SJSA1 (cell line): ENCODE measurements at regions not wholly inside any gene's neighbourhood (a gene's known extent, or its start where the extent isn't known, plus 50 kb on each side); places are given as distances from the start of the nearest gene placed in this dataset.
"Not testable (repeated sequence)": the region's sequence is repeated elsewhere in the genome, so short reads cannot be mapped to it uniquely, and the experiment has no call there.

Experiments used
- DNase-seq, 2 experiments: peaks; one replicate each; pipeline ENCODE4 v3.0.0-alpha.2; 2015 to 2020; ENCODE audit warnings: low spot score in 2 of 2, low read depth in 1 of 2
- H3K27ac ChIP-seq: fragments of 250-450 bp; sonication (Bioruptor Pico); 2 replicates; pipeline ENCODE4 v1.5.1; 2020; ENCODE audit warnings: mild to moderate bottlenecking, moderate library complexity
- H3K27me3 ChIP-seq: fragments of 250-450 bp; sonication (Bioruptor Pico); replicated peaks from 2 replicates; pipeline ENCODE4 v1.5.1; 2020; ENCODE audit warnings: mild to moderate bottlenecking, moderate library complexity
- H3K36me3 ChIP-seq: fragments of 250-450 bp; sonication (Bioruptor Pico); 2 replicates; pipeline ENCODE4 v1.5.1; 2020; ENCODE audit warnings: mild to moderate bottlenecking
- H3K4me1 ChIP-seq: fragments of 250-450 bp; sonication (Bioruptor Pico); replicated peaks from 2 replicates; pipeline ENCODE4 v1.6.1; 2021; ENCODE audit warnings: mild to moderate bottlenecking
- H3K4me3 ChIP-seq: fragments of 250-450 bp; sonication (Bioruptor Pico); 2 replicates; pipeline ENCODE4 v1.5.1; 2020; ENCODE audit warnings: mild to moderate bottlenecking
- H3K9me3 ChIP-seq: fragments of 250-450 bp; sonication (Bioruptor Pico); replicated peaks from 2 replicates; pipeline ENCODE4 v1.5.1; 2020; ENCODE audit warnings: mild to moderate bottlenecking

GRCh38 chr5:14022971-14023370, 78.5 kb upstream of the DNAH5 start:
- Histone ChIP-seq H3K4me3 (no peak overlapping the region), H3K4me1 (no peaks in the 10 kb centered on the region), H3K36me3 (no peaks in the 10 kb centered on the region), H3K27ac (no peak overlapping the region), H3K9me3 (no peaks in the 10 kb centered on the region), H3K27me3 (no peaks in the 10 kb centered on the region)
- no peak for DNase-seq

- not testable (repeated sequence) for H3K36me3 ChIP-seq, H3K9me3 ChIP-seq, H3K4me1 ChIP-seq, DNase-seq, H3K27ac ChIP-seq, H3K27me3 ChIP-seq, H3K4me3 ChIP-seq
Observed at GRCh38 chr5:14020944-14021343, 76.5 kb upstream of the DNAH5 start.

- DNase-seq = no peak
- Histone ChIP-seq H3K27ac (no peak overlapping the region), H3K9me3 (no peaks in the 10 kb centered on the region), H3K4me1 (no peaks in the 10 kb centered on the region), H3K4me3 (no peak overlapping the region), H3K27me3 (no peaks in the 10 kb centered on the region), H3K36me3 (no peaks in the 10 kb centered on the region)
Observed at GRCh38 chr5:14019768-14020290, 75.3 kb upstream of the DNAH5 start.

GRCh38 chr5:14017904-14018303, 73.4 kb upstream of the DNAH5 start:
- H3K9me3 ChIP-seq = no peaks in the 10 kb centered on the region
- H3K27ac ChIP-seq = no peak overlapping the region
- H3K36me3 ChIP-seq = no peaks in the 10 kb centered on the region
- H3K4me3 ChIP-seq = no peak overlapping the region
- no peaks in the 10 kb centered on the region for H3K27me3 ChIP-seq
- no peaks in the 10 kb centered on the region for H3K4me1 ChIP-seq
- DNase-seq = no peak

GRCh38 chr5:14016549-14016948, 72.1 kb upstream of the DNAH5 start:
- no peak for DNase-seq
- Histone ChIP-seq H3K4me1 (peaks cover 7% of the 10 kb centered on the region), H3K27ac (no peak overlapping the region), H3K9me3 (no peaks in the 10 kb centered on the region), H3K36me3 (no peaks in the 10 kb centered on the region), H3K27me3 (no peaks in the 10 kb centered on the region), H3K4me3 (no peak overlapping the region)

GRCh38 chr5:14011089-14012020, 66.9 kb upstream of the DNAH5 start:
- Histone ChIP-seq H3K27ac (peak overlapping the region; percentile 77), H3K36me3 (no peaks in the 10 kb centered on the region), H3K4me1 (peaks cover 26% of the 10 kb centered on the region), H3K4me3 (peak overlapping the region; percentile 59), H3K9me3 (no peaks in the 10 kb centered on the region), H3K27me3 (no peaks in the 10 kb centered on the region)
- peak; percentile 80 to 87 for DNase-seq

GRCh38 chr5:14009575-14009974, 65.1 kb upstream of the DNAH5 start:
- peaks cover 26% of the 10 kb centered on the region for H3K4me1 ChIP-seq
- no peaks in the 10 kb centered on the region for H3K27me3 ChIP-seq
- H3K27ac ChIP-seq = no peak overlapping the region
- no peak overlapping the region for H3K4me3 ChIP-seq
- no peaks in the 10 kb centered on the region for H3K36me3 ChIP-seq
- H3K9me3 ChIP-seq = no peaks in the 10 kb centered on the region
- DNase-seq = peak in 1 of 2 experiments; percentile 4

GRCh38 chr5:14008819-14009311, 64.4 kb upstream of the DNAH5 start:
- DNase-seq = peak in 1 of 2 experiments; percentile 57
- H3K9me3 ChIP-seq = no peaks in the 10 kb centered on the region
- peak overlapping the region; percentile 53 for H3K27ac ChIP-seq
- no peak overlapping the region for H3K4me3 ChIP-seq
- no peaks in the 10 kb centered on the region for H3K27me3 ChIP-seq
- no peaks in the 10 kb centered on the region for H3K36me3 ChIP-seq
- peaks cover 26% of the 10 kb centered on the region for H3K4me1 ChIP-seq

- DNase-seq = no peak
- H3K27ac ChIP-seq = no peak overlapping the region
- H3K36me3 ChIP-seq = no peaks in the 10 kb centered on the region
- no peak overlapping the region for H3K4me3 ChIP-seq
- no peaks in the 10 kb centered on the region for H3K9me3 ChIP-seq
- no peaks in the 10 kb centered on the region for H3K27me3 ChIP-seq
- peaks cover 21% of the 10 kb centered on the region for H3K4me1 ChIP-seq
Observed at GRCh38 chr5:14006823-14007520, 62.5 kb upstream of the DNAH5 start.

- H3K27ac ChIP-seq = no peak overlapping the region
- no peaks in the 10 kb centered on the region for H3K27me3 ChIP-seq
- no peaks in the 10 kb centered on the region for H3K9me3 ChIP-seq
- DNase-seq = no peak
- H3K36me3 ChIP-seq = no peaks in the 10 kb centered on the region
- H3K4me3 ChIP-seq = no peak overlapping the region
- peaks cover 15% of the 10 kb centered on the region for H3K4me1 ChIP-seq
Observed at GRCh38 chr5:14004598-14005394, 60.3 kb upstream of the DNAH5 start.

GRCh38 chr5:14003936-14004335, 59.4 kb upstream of the DNAH5 start:
- no peak for DNase-seq
- H3K9me3 ChIP-seq = no peaks in the 10 kb centered on the region

GRCh38 chr5:14003513-14003912, 59.0 kb upstream of the DNAH5 start:
- Histone ChIP-seq H3K36me3 (no peaks in the 10 kb centered on the region), H3K4me1 (peaks cover 5% of the 10 kb centered on the region), H3K27ac (no peak overlapping the region), H3K4me3 (no peak overlapping the region), H3K27me3 (no peaks in the 10 kb centered on the region), H3K9me3 (no peaks in the 10 kb centered on the region)
- DNase-seq = no peak

More at GRCh38 chr5:14003936-14004335, 59.4 kb upstream of the DNAH5 start:
- peaks cover 8% of the 10 kb centered on the region for H3K4me1 ChIP-seq
- H3K4me3 ChIP-seq = no peak overlapping the region
- H3K27ac ChIP-seq = no peak overlapping the region
- no peaks in the 10 kb centered on the region for H3K36me3 ChIP-seq
- H3K27me3 ChIP-seq = no peaks in the 10 kb centered on the region

GRCh38 chr5:13998254-13998653, 53.8 kb upstream of the DNAH5 start:
- H3K9me3 ChIP-seq = no peaks in the 10 kb centered on the region
- no peak for DNase-seq
- H3K27ac ChIP-seq = no peak overlapping the region

More at GRCh38 chr5:13998254-13998653, 53.8 kb upstream of the DNAH5 start:
- H3K27me3 ChIP-seq = no peaks in the 10 kb centered on the region
- no peak overlapping the region for H3K4me3 ChIP-seq
- H3K4me1 ChIP-seq = no peaks in the 10 kb centered on the region
- H3K36me3 ChIP-seq = no peaks in the 10 kb centered on the region
